SK-N-SH treated with all-trans-retinoic acid at 6 μM for 48 hours (cell line): ENCODE measurements at regions not wholly inside any gene's neighbourhood (a gene's known extent, or its start where the extent isn't known, plus 50 kb on each side); places are given as distances from the start of the nearest gene placed in this dataset.
"Not testable (repeated sequence)": the region's sequence is repeated elsewhere in the genome, so short reads cannot be mapped to it uniquely, and the experiment has no call there.

Experiments
- ATAC-seq: fragments of 200-7000 bp; cut with Tn5 transposase; 3 replicates; pipeline ENCODE4 v1.9.1; 2020; ENCODE audit warnings: mild to moderate bottlenecking, moderate library complexity
- ARNTL ChIP-seq: fragments of 450-650 bp; formaldehyde crosslinking; IDR thresholded peaks from 2 replicates; pipeline ENCODE4 v1.5.0; 2020; ENCODE audit warnings: low read depth, mild to moderate bottlenecking, moderate library complexity, borderline replicate concordance
- BACH2 ChIP-seq: fragments of 250-450 bp; sonication (Bioruptor Pico); IDR thresholded peaks from 2 replicates; pipeline ENCODE4 v1.9.0; 2021; ENCODE audit warnings: mild to moderate bottlenecking, borderline replicate concordance
- CREB5 ChIP-seq: fragments of 250-450 bp; sonication (Bioruptor Pico); IDR thresholded peaks from 2 replicates; pipeline ENCODE4 v1.5.1; 2020; ENCODE audit warnings: low read depth, mild to moderate bottlenecking, moderate library complexity
- CSRNP3 ChIP-seq: fragments of 250-450 bp; sonication (Bioruptor Pico); IDR thresholded peaks from 2 replicates; pipeline ENCODE4 v1.5.1; 2021; ENCODE audit warnings: mild to moderate bottlenecking, moderate library complexity
- ESRRG ChIP-seq: fragments of 250-450 bp; sonication (Bioruptor Pico); IDR thresholded peaks from 2 replicates; pipeline ENCODE4 v1.6.1; 2021; ENCODE audit warnings: mild to moderate bottlenecking
- GLIS3 ChIP-seq: fragments of 250-450 bp; sonication (Bioruptor Pico); IDR thresholded peaks from 2 replicates; pipeline ENCODE4 v1.5.0; 2020; ENCODE audit warnings: mild to moderate bottlenecking, moderate library complexity
- ISL1 ChIP-seq: fragments of 250-450 bp; sonication (Bioruptor Pico); IDR thresholded peaks from 2 replicates; pipeline ENCODE4 v2.1.2; 2022; ENCODE audit warnings: mild to moderate bottlenecking, moderate library complexity
- OSR1 ChIP-seq: fragments of 250-450 bp; sonication (Bioruptor Pico); IDR thresholded peaks from 2 replicates; pipeline ENCODE4 v1.8.0; 2022; ENCODE audit warnings: moderate library complexity, mild to moderate bottlenecking, inconsistent platforms
- PATZ1 ChIP-seq: fragments of 250-450 bp; sonication (Bioruptor Pico); IDR thresholded peaks from 2 replicates; pipeline ENCODE4 v1.8.0; 2020; ENCODE audit warnings: mild to moderate bottlenecking, moderate library complexity, borderline replicate concordance
- PPARA ChIP-seq: fragments of 250-450 bp; sonication (Bioruptor Pico); IDR thresholded peaks from 2 replicates; pipeline ENCODE4 v1.5.0; 2020; ENCODE audit warnings: mild to moderate bottlenecking, borderline replicate concordance
- RARB ChIP-seq: fragments of 250-450 bp; sonication (Bioruptor Pico); IDR thresholded peaks from 2 replicates; pipeline ENCODE4 v1.8.0; 2021; ENCODE audit warnings: mild to moderate bottlenecking, moderate library complexity
- SNAI2 ChIP-seq: fragments of 250-450 bp; sonication (Bioruptor Pico); IDR thresholded peaks from 2 replicates; pipeline ENCODE4 v1.5.0; 2020; ENCODE audit warnings: mild to moderate bottlenecking, moderate library complexity
- TCF4 ChIP-seq: fragments of 250-450 bp; sonication (Bioruptor Pico); IDR thresholded peaks from 2 replicates; pipeline ENCODE4 v1.8.0; 2021; ENCODE audit warnings: mild to moderate bottlenecking, moderate library complexity, borderline replicate concordance
- TOX ChIP-seq: fragments of 250-450 bp; sonication (Bioruptor Pico); IDR thresholded peaks from 2 replicates; pipeline ENCODE4 v1.8.0; 2021; ENCODE audit warnings: mild to moderate bottlenecking, moderate library complexity, borderline replicate concordance
- TSHZ2 ChIP-seq: fragments of 250-450 bp; sonication (Bioruptor Pico); IDR thresholded peaks from 2 replicates; pipeline ENCODE4 v1.5.0; 2020; ENCODE audit warnings: mild to moderate bottlenecking, moderate library complexity
- ZFP3 ChIP-seq: fragments of 250-450 bp; sonication (Bioruptor Pico); IDR thresholded peaks from 2 replicates; pipeline ENCODE4 v1.5.0; 2020; ENCODE audit warnings: mild to moderate bottlenecking, moderate library complexity
- ZFP30 ChIP-seq: fragments of 450-650 bp; formaldehyde crosslinking; IDR thresholded peaks from 2 replicates; pipeline ENCODE4 v1.5.0; 2022; ENCODE audit warnings: mild to moderate bottlenecking, moderate library complexity
- ZNF565 ChIP-seq: fragments of 450-650 bp; formaldehyde crosslinking; conservative IDR thresholded peaks from 2 replicates; pipeline ENCODE4 v1.5.0; 2020; ENCODE audit warnings: low read depth, mild to moderate bottlenecking, moderate library complexity
- ZNF70 ChIP-seq: fragments of 450-650 bp; formaldehyde crosslinking; IDR thresholded peaks from 2 replicates; pipeline ENCODE4 v1.5.0; 2020; ENCODE audit warnings: mild to moderate bottlenecking, moderate library complexity
- ZNF8 ChIP-seq: fragments of 450-650 bp; formaldehyde crosslinking; IDR thresholded peaks from 2 replicates; pipeline ENCODE4 v1.5.0; 2020; ENCODE audit warnings: mild to moderate bottlenecking, moderate library complexity

GRCh38 chr9:73325983-73326382 is 174.3 kb downstream of the ANXA1 start (continued):
- TF ChIP-seq PPARA (no peak), ZNF565 (no peak), TOX (CRISPR knock-in tag) (no peak), SNAI2 (CRISPR knock-in tag) (no peak), TCF4 (no peak), ZNF70 (CRISPR knock-in tag) (no peak), ZFP30 (no peak)

- ATAC-seq, result no peak
- TF ChIP-seq ZFP30, result no peak
- no peak for TF ChIP-seq TOX (CRISPR knock-in tag)
- TF ChIP-seq OSR1 (CRISPR knock-in tag), result no peak
- TF ChIP-seq GLIS3 (CRISPR knock-in tag), result no peak
- no peak for TF ChIP-seq PPARA
- no peak for TF ChIP-seq ZNF8
- no peak for TF ChIP-seq SNAI2 (CRISPR knock-in tag)
- no peak for TF ChIP-seq BACH2
- TF ChIP-seq CREB5 (CRISPR knock-in tag), result no peak
Observed at GRCh38 chr9:73327149-73327548, 175.5 kb downstream of the ANXA1 start.

- not testable (repeated sequence) for ATAC-seq
Observed at GRCh38 chr9:73337182-73337581, 185.5 kb downstream of the ANXA1 start.

- TF ChIP-seq TCF4 (no peak), ISL1 (no peak), TOX (CRISPR knock-in tag) (no peak), ZNF8 (no peak)
- no peak for ATAC-seq
Observed at GRCh38 chr9:73344060-73344459, 192.4 kb downstream of the ANXA1 start.

GRCh38 chr9:73347123-73347522 is 195.5 kb downstream of the ANXA1 start:
- no peak for ATAC-seq
- TF ChIP-seq ISL1 (no peak), ZNF8 (no peak), ZNF70 (CRISPR knock-in tag) (no peak), TOX (CRISPR knock-in tag) (no peak)

GRCh38 chr9:73347720-73348119 is 196.1 kb downstream of the ANXA1 start:
- no peak for ATAC-seq
- TF ChIP-seq ESRRG (CRISPR knock-in tag), result no peak
- no peak for TF ChIP-seq CSRNP3 (CRISPR knock-in tag)
- no peak for TF ChIP-seq ZFP30
- TF ChIP-seq ZFP3, result no peak
- no peak for TF ChIP-seq PPARA
- TF ChIP-seq ZNF8, result no peak
- TF ChIP-seq SNAI2 (CRISPR knock-in tag), result no peak
- no peak for TF ChIP-seq RARB (CRISPR knock-in tag)
- TF ChIP-seq TOX (CRISPR knock-in tag), result no peak
- no peak for TF ChIP-seq ZNF70 (CRISPR knock-in tag)
- TF ChIP-seq ZNF565, result no peak
- no peak for TF ChIP-seq TSHZ2
- TF ChIP-seq CREB5 (CRISPR knock-in tag), result no peak
- TF ChIP-seq OSR1 (CRISPR knock-in tag), result no peak
- TF ChIP-seq PATZ1, result no peak
- TF ChIP-seq TCF4, result no peak
- TF ChIP-seq GLIS3 (CRISPR knock-in tag), result no peak
- TF ChIP-seq ISL1, result no peak
- no peak for TF ChIP-seq ARNTL
